ENCODE measurements at regions not wholly inside any gene's neighbourhood (a gene's known extent, or its start where the extent isn't known, plus 50 kb on each side); places are given as distances from the start of the nearest gene placed in this dataset.

DNA sequence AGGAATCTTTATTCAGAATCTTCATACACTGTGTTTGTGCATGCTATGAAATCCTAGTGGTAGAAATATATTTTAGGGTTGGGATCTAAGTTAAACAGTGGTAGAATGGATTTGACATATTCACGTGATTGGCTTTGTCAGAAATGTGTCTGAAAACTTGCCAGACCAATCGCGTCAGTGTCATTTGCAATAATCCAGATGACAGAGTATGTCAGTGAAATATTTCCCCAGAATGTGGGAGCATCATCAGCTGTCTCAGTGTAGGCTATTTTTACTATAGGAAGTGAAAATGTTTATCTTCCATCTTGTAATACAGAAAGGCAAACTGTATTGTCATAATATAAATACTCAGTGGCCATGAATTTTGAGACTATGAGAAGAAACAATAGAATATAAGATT, 220.6 kb upstream of the EDIL3 start:
- POLR2A ChIA-PET: no interaction called here
- no peak overlapping the region for H3K4me3 ChIP-seq (ENCODE audit: control insufficient read depth in 1 of 2, extremely low read depth in 1 of 2, low read length in 1 of 2)
- ATAC-seq (replicated peaks in 1 of 4): no peak
- no peaks in the 10 kb centered on the region for H3K36me3 ChIP-seq (ENCODE audit: control insufficient read depth in 2 of 2, extremely low read depth in 1 of 2, insufficient read depth in 1 of 2, low read length in 1 of 2)
- CTCF ChIA-PET: interaction anchor here in 1 of 2 donors (0.6 kb wide), 2 partner anchors 11 to 1729 kb away, joined by 3 to 4 read pairs; no protein-coding TSS in a partner anchor
- H3K4me1 ChIP-seq (ENCODE audit: control insufficient read depth in 1 of 2, extremely low read depth in 1 of 2, insufficient read depth in 2 of 2, low read length in 2 of 2): no peaks in the 10 kb centered on the region
- peaks cover 0 to 3% (median 0%) of the 10 kb centered on the region in 3 donors for H3K9me3 Mint-ChIP-seq
- no peak for DNase-seq
- WGBS (ENCODE audit: insufficient coverage): 97% methylated on average over 3 of the region's 3 CpGs
- no peaks in the 10 kb centered on the region for H3K27me3 ChIP-seq (replicated peaks in 1 of 2; ENCODE audit: control insufficient read depth in 2 of 2, extremely low read depth in 1 of 2, insufficient read depth in 2 of 2, low read length in 1 of 2)
- no peak overlapping the region for H3K27ac ChIP-seq (ENCODE audit: low read length)
- H3K27ac Mint-ChIP-seq: no peak overlapping the region
- H3K36me3 Mint-ChIP-seq: no peaks in the 10 kb centered on the region
- H3K27me3 Mint-ChIP-seq: no peaks in the 10 kb centered on the region
- H3K4me1 Mint-ChIP-seq: no peaks in the 10 kb centered on the region
- H3K9me3 ChIP-seq: no peaks in the 10 kb centered on the region
- H3K4me3 Mint-ChIP-seq: no peak overlapping the region

- Histone ChIP-seq H3K9me3 (no peaks in the 10 kb centered on the region), H3K4me1 (ENCODE audit: control insufficient read depth in 1 of 2, extremely low read depth in 1 of 2, insufficient read depth in 2 of 2, low read length in 2 of 2) (no peaks in the 10 kb centered on the region), H3K27ac (ENCODE audit: low read length) (no peak overlapping the region), H3K27me3 (replicated peaks in 1 of 2; ENCODE audit: control insufficient read depth in 2 of 2, extremely low read depth in 1 of 2, insufficient read depth in 2 of 2, low read length in 1 of 2) (no peaks in the 10 kb centered on the region), H3K4me3 (ENCODE audit: control insufficient read depth in 1 of 2, extremely low read depth in 1 of 2, low read length in 1 of 2) (no peak overlapping the region), H3K36me3 (ENCODE audit: control insufficient read depth in 2 of 2, extremely low read depth in 1 of 2, insufficient read depth in 1 of 2, low read length in 1 of 2) (no peaks in the 10 kb centered on the region)
- DNase-seq (no peak), ATAC-seq (replicated peaks in 1 of 4) (no peak)
- no peaks in the 10 kb centered on the region for H3K36me3 Mint-ChIP-seq
- no CpG with 5 or more reads among the region's 3 CpGs for WGBS (ENCODE audit: insufficient coverage)
- CTCF ChIA-PET: no interaction called here
- POLR2A ChIA-PET: no interaction called here
- peaks cover 0 to 3% (median 0%) of the 10 kb centered on the region in 3 donors for H3K9me3 Mint-ChIP-seq
- H3K4me1 Mint-ChIP-seq: no peaks in the 10 kb centered on the region
- H3K4me3 Mint-ChIP-seq: no peak overlapping the region
- no peak overlapping the region for H3K27ac Mint-ChIP-seq
- no peaks in the 10 kb centered on the region for H3K27me3 Mint-ChIP-seq
These were observed 219.0 kb upstream of the EDIL3 start for GRCh38 chr5:84603568-84604185.

GRCh38 chr5:84602371-84602771, 217.7 kb upstream of the EDIL3 start:
- no peaks in the 10 kb centered on the region for H3K4me1 Mint-ChIP-seq
- no peak overlapping the region for H3K27ac Mint-ChIP-seq
- Histone ChIP-seq H3K4me1 (ENCODE audit: control insufficient read depth in 1 of 2, extremely low read depth in 1 of 2, insufficient read depth in 2 of 2, low read length in 2 of 2) (no peaks in the 10 kb centered on the region), H3K4me3 (ENCODE audit: control insufficient read depth in 1 of 2, extremely low read depth in 1 of 2, low read length in 1 of 2) (no peak overlapping the region), H3K9me3 (no peaks in the 10 kb centered on the region), H3K27ac (ENCODE audit: low read length) (no peak overlapping the region), H3K27me3 (replicated peaks in 1 of 2; ENCODE audit: control insufficient read depth in 2 of 2, extremely low read depth in 1 of 2, insufficient read depth in 2 of 2, low read length in 1 of 2) (no peaks in the 10 kb centered on the region), H3K36me3 (ENCODE audit: control insufficient read depth in 2 of 2, extremely low read depth in 1 of 2, insufficient read depth in 1 of 2, low read length in 1 of 2) (no peaks in the 10 kb centered on the region)
- H3K4me3 Mint-ChIP-seq: no peak overlapping the region
- no CpG with 5 or more reads among the region's 1 CpG for WGBS (ENCODE audit: insufficient coverage)
- ATAC-seq (replicated peaks in 1 of 4) (no peak), DNase-seq (no peak)
- H3K9me3 Mint-ChIP-seq: peaks cover 0 to 3% (median 0%) of the 10 kb centered on the region in 3 donors
- CTCF ChIA-PET: no interaction called here
- H3K27me3 Mint-ChIP-seq: no peaks in the 10 kb centered on the region
- no peaks in the 10 kb centered on the region for H3K36me3 Mint-ChIP-seq
- POLR2A ChIA-PET: no interaction called here

GRCh38 chr5:84599964-84600363, 215.3 kb upstream of the EDIL3 start:
- H3K36me3 ChIP-seq (ENCODE audit: control insufficient read depth in 2 of 2, extremely low read depth in 1 of 2, insufficient read depth in 1 of 2, low read length in 1 of 2): no peaks in the 10 kb centered on the region
- no peak overlapping the region for H3K27ac Mint-ChIP-seq
- no peaks in the 10 kb centered on the region for H3K27me3 ChIP-seq (replicated peaks in 1 of 2; ENCODE audit: control insufficient read depth in 2 of 2, extremely low read depth in 1 of 2, insufficient read depth in 2 of 2, low read length in 1 of 2)

DNA sequence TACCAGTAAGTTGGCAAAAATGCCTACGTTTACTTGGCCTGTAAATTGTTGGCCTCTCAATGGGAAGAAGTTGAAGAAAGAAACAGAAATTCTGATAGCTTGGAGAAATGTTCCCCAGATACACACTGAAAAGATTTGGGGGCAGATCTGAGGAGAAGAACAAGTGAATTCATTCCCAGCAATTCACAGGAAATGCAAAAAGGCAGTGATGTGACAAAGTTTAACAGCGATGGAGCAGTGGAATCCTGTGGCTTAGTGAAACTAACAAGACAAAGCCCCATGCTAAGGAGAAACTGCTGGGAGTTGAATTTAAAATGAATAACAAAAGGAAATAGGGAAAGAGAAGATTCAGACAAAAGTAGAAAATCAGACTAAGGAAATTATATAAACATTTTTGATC, 213.2 kb upstream of the EDIL3 start:
- H3K27ac Mint-ChIP-seq: no peak overlapping the region
- no peaks in the 10 kb centered on the region for H3K36me3 ChIP-seq (ENCODE audit: control insufficient read depth in 2 of 2, extremely low read depth in 1 of 2, insufficient read depth in 1 of 2, low read length in 1 of 2)
- H3K36me3 Mint-ChIP-seq: no peaks in the 10 kb centered on the region
- H3K4me3 ChIP-seq (ENCODE audit: control insufficient read depth in 1 of 2, extremely low read depth in 1 of 2, low read length in 1 of 2): no peak overlapping the region
- WGBS (ENCODE audit: insufficient coverage): no CpG with 5 or more reads among the region's 2 CpGs
- H3K27me3 ChIP-seq (replicated peaks in 1 of 2; ENCODE audit: control insufficient read depth in 2 of 2, extremely low read depth in 1 of 2, insufficient read depth in 2 of 2, low read length in 1 of 2): no peaks in the 10 kb centered on the region
- no peaks in the 10 kb centered on the region for H3K9me3 Mint-ChIP-seq
- ChIA-PET CTCF (no interaction called here), POLR2A (no interaction called here)
- H3K27me3 Mint-ChIP-seq: no peaks in the 10 kb centered on the region
- H3K4me3 Mint-ChIP-seq: no peak overlapping the region
- ATAC-seq (replicated peaks in 1 of 4) (no peak), DNase-seq (no peak)
- no peak overlapping the region for H3K27ac ChIP-seq (ENCODE audit: low read length)
- H3K4me1 ChIP-seq (ENCODE audit: control insufficient read depth in 1 of 2, extremely low read depth in 1 of 2, insufficient read depth in 2 of 2, low read length in 2 of 2): no peaks in the 10 kb centered on the region
- H3K4me1 Mint-ChIP-seq: no peaks in the 10 kb centered on the region
- no peaks in the 10 kb centered on the region for H3K9me3 ChIP-seq

More at GRCh38 chr5:84599964-84600363, 215.3 kb upstream of the EDIL3 start:
- WGBS (ENCODE audit: insufficient coverage): 80% methylated on average over 3 of the region's 3 CpGs
- Histone ChIP-seq H3K4me3 (ENCODE audit: control insufficient read depth in 1 of 2, extremely low read depth in 1 of 2, low read length in 1 of 2) (no peak overlapping the region), H3K27ac (ENCODE audit: low read length) (no peak overlapping the region), H3K9me3 (no peaks in the 10 kb centered on the region), H3K4me1 (ENCODE audit: control insufficient read depth in 1 of 2, extremely low read depth in 1 of 2, insufficient read depth in 2 of 2, low read length in 2 of 2) (no peaks in the 10 kb centered on the region)
- POLR2A ChIA-PET: no interaction called here
- no peak overlapping the region for H3K4me3 Mint-ChIP-seq
- CTCF ChIA-PET: no interaction called here
- ATAC-seq (replicated peaks in 1 of 4) (no peak), DNase-seq (no peak)
- H3K27me3 Mint-ChIP-seq: no peaks in the 10 kb centered on the region
- H3K4me1 Mint-ChIP-seq: no peaks in the 10 kb centered on the region
- H3K9me3 Mint-ChIP-seq: no peaks in the 10 kb centered on the region
- no peaks in the 10 kb centered on the region for H3K36me3 Mint-ChIP-seq

- peaks cover 0 to 3% (median 0%) of the 10 kb centered on the region in 3 donors for H3K9me3 Mint-ChIP-seq
These were observed 205.9 kb upstream of the EDIL3 start for GRCh38 chr5:84590629-84591028.

DNA sequence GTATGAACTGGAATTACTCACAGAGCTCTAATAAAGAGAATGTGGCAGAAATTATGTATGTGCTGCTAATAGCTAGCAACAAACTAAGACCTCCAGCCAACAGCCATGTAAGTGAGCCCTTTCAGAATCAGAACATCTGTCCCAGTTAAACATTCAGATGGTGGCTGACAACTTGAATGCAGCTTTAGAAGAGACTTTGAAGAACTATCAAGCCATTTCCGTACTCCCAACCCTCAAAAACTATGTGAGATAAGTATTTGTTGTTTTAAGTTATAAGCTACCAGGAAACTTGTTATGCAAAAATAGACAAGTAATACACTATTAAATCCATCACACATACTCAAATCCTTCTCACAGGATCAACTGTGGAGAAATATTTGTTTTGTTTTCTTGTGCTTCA, 205.2 kb upstream of the EDIL3 start:
- H3K4me3 Mint-ChIP-seq: no peak overlapping the region
- Histone ChIP-seq H3K9me3 (no peaks in the 10 kb centered on the region), H3K27me3 (replicated peaks in 1 of 2; ENCODE audit: control insufficient read depth in 2 of 2, extremely low read depth in 1 of 2, insufficient read depth in 2 of 2, low read length in 1 of 2) (no peaks in the 10 kb centered on the region), H3K27ac (ENCODE audit: low read length) (no peak overlapping the region), H3K4me1 (ENCODE audit: control insufficient read depth in 1 of 2, extremely low read depth in 1 of 2, insufficient read depth in 2 of 2, low read length in 2 of 2) (no peaks in the 10 kb centered on the region), H3K4me3 (ENCODE audit: control insufficient read depth in 1 of 2, extremely low read depth in 1 of 2, low read length in 1 of 2) (no peak overlapping the region), H3K36me3 (ENCODE audit: control insufficient read depth in 2 of 2, extremely low read depth in 1 of 2, insufficient read depth in 1 of 2, low read length in 1 of 2) (no peaks in the 10 kb centered on the region)
- H3K9me3 Mint-ChIP-seq: peaks cover 0 to 3% (median 0%) of the 10 kb centered on the region in 3 donors
- no peaks in the 10 kb centered on the region for H3K27me3 Mint-ChIP-seq
- H3K4me1 Mint-ChIP-seq: no peaks in the 10 kb centered on the region
- CTCF ChIA-PET: interaction anchor here in 1 of 2 donors (0.8 kb wide), 1 partner anchor 299 kb away, joined by 3 read pairs; no protein-coding TSS in a partner anchor
- H3K27ac Mint-ChIP-seq: no peak overlapping the region
- H3K36me3 Mint-ChIP-seq: no peaks in the 10 kb centered on the region
- DNase-seq: no peak
- no peak for ATAC-seq (replicated peaks in 1 of 4)
- POLR2A ChIA-PET: no interaction called here
- WGBS (ENCODE audit: insufficient coverage): no CpG with 5 or more reads among the region's 1 CpG

More at GRCh38 chr5:84590629-84591028, 205.9 kb upstream of the EDIL3 start:
- Histone ChIP-seq H3K4me1 (ENCODE audit: control insufficient read depth in 1 of 2, extremely low read depth in 1 of 2, insufficient read depth in 2 of 2, low read length in 2 of 2) (no peaks in the 10 kb centered on the region), H3K9me3 (no peaks in the 10 kb centered on the region), H3K27me3 (replicated peaks in 1 of 2; ENCODE audit: control insufficient read depth in 2 of 2, extremely low read depth in 1 of 2, insufficient read depth in 2 of 2, low read length in 1 of 2) (no peaks in the 10 kb centered on the region), H3K4me3 (ENCODE audit: control insufficient read depth in 1 of 2, extremely low read depth in 1 of 2, low read length in 1 of 2) (no peak overlapping the region), H3K27ac (ENCODE audit: low read length) (no peak overlapping the region), H3K36me3 (ENCODE audit: control insufficient read depth in 2 of 2, extremely low read depth in 1 of 2, insufficient read depth in 1 of 2, low read length in 1 of 2) (no peaks in the 10 kb centered on the region)
- Mint-ChIP-seq H3K4me1 (no peaks in the 10 kb centered on the region), H3K27me3 (no peaks in the 10 kb centered on the region), H3K36me3 (no peaks in the 10 kb centered on the region), H3K27ac (no peak overlapping the region), H3K4me3 (no peak overlapping the region)
- no peak for DNase-seq
- WGBS (ENCODE audit: insufficient coverage): no CpG with 5 or more reads among the region's 3 CpGs
- CTCF ChIA-PET: no interaction called here
- ATAC-seq (replicated peaks in 1 of 4): no peak
- POLR2A ChIA-PET: no interaction called here

Data from T-cell (primary cell).